ENCODE measurements at regions not wholly inside any gene's neighbourhood (a gene's known extent, or its start where the extent isn't known, plus 50 kb on each side); places are given as distances from the start of the nearest gene placed in this dataset.
"Not testable (repeated sequence)": the region's sequence is repeated elsewhere in the genome, so short reads cannot be mapped to it uniquely, and the experiment has no call there.

GRCh38 chr1:206358771-206359170, 111.5 kb upstream of the IKBKE start:
- not testable (repeated sequence) for TF ChIP-seq MYC (IDR thresholded peaks at IDR 0.05; ENCODE audit: borderline replicate concordance, low read length); POLR2A (IDR thresholded peaks at IDR 0.05; ENCODE audit: low read length); CTCF (IDR thresholded peaks at IDR 0.05); SREBF2 (IDR thresholded peaks at IDR 0.05); EP300 (IDR thresholded peaks at IDR 0.05); RAD21 (conservative IDR thresholded peaks at IDR 0.05 in 1 of 2, IDR thresholded peaks at IDR 0.05 in 1 of 2); PHF8 (IDR thresholded peaks at IDR 0.05; ENCODE audit: borderline replicate concordance, low read depth); ZC3H11A (IDR thresholded peaks at IDR 0.05); RCOR1 (IDR thresholded peaks at IDR 0.05; ENCODE audit: low read depth, low read length); RFX5 (IDR thresholded peaks at IDR 0.05)
- TF ChIP-seq, protein P1, sequence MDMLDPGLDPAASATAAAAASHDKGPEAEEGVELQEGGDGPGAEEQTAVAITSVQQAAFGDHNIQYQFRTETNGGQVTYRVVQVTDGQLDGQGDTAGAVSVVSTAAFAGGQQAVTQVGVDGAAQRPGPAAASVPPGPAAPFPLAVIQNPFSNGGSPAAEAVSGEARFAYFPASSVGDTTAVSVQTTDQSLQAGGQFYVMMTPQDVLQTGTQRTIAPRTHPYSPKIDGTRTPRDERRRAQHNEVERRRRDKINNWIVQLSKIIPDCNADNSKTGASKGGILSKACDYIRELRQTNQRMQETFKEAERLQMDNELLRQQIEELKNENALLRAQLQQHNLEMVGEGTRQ (IDR thresholded peaks at IDR 0.05) = not testable (repeated sequence)
